Dermis microvascular lymphatic vessel endothelial cell (primary cell): ENCODE measurements at regions not wholly inside any gene's neighbourhood (a gene's known extent, or its start where the extent isn't known, plus 50 kb on each side); places are given as distances from the start of the nearest gene placed in this dataset.
"Not testable (repeated sequence)": the region's sequence is repeated elsewhere in the genome, so short reads cannot be mapped to it uniquely, and the experiment has no call there.

Experiments
- DNase-seq, 2 donors: peaks; one replicate each; pipeline versions ENCODE4 v3.0.0 to v3.0.0-alpha.2; 2010; ENCODE audit warnings: low read depth in 2 of 2

DNA sequence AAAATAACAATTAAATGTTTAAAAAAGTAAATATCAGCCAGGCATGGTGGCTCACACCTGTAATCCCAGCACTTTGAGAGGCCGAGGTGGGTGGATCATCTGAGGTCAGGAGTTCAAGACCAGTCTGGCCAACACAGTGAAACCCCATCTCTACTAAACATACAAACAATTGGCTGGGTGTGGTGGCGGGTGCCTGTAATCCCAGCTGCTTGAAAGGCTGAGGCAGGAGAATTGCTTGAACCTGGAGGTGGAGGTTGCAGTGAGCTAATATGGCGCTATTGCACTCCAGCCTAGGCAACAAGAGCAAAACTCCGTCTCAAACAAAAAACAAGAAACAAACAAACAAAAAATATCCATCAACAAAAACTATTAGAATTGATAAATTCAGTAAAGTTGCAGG, 77.5 kb downstream of the SNX5 start:
- not testable (repeated sequence) for DNase-seq

DNA sequence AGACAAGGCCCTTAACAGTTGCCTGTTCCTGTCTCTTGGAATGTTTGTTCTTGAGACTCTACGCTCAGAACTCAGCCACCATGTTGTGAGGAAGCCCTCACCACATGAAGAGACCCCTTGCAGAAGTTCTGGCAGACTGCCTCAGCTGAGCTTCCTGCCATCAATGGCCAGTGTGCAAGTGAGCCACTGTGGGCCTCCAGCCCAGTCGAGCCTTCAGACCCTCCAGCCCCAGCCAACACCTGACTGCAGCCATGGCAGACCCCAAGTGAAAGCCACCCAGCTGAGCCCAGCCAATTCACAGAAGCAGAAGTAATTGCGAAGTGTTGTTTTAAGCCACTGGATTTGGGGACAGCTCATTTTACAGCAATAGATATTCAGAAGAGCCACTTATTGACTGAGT, 78.3 kb downstream of the SNX5 start:
- no peak for DNase-seq

DNA sequence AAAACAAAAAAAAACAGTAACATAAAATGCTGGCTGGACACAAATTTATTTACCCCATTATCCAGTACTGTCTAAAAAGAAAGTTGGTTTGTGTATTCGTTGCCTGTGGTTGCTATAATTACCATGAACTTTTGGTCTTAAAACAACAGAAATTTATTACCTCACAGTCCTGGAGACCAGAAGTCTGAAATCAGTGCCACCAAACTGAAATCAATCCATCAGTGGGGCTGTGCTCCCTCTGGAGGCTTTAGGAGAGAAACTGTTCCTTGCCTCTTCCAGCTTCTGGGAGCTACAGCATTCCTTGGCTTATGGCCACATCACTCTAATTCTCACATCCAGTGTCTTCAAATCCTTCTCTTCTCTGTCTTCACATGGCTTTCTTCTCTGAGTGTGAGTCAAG, 79.4 kb downstream of the SNX5 start:
- DNase-seq: no peak

DNA sequence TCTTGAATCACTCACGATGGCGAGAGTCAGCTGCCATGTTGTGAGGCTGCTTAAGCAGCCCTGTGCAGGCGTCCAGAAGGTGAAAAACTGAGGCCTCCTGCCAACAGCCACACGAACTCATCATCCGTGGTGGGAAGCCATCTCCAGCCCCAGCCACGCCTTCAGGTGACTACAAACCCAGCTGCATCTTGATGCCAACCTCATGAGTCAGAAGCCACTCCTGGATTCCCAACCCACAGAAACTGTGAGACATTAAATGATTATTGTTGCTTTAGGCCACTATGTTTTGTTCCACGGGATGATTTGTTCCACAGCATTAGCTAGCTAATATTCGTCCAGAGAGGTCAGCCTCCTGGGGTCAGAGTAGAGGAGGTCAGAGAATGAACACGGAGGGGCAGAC, 80.5 kb downstream of the SNX5 start:
- DNase-seq: no peak

DNA sequence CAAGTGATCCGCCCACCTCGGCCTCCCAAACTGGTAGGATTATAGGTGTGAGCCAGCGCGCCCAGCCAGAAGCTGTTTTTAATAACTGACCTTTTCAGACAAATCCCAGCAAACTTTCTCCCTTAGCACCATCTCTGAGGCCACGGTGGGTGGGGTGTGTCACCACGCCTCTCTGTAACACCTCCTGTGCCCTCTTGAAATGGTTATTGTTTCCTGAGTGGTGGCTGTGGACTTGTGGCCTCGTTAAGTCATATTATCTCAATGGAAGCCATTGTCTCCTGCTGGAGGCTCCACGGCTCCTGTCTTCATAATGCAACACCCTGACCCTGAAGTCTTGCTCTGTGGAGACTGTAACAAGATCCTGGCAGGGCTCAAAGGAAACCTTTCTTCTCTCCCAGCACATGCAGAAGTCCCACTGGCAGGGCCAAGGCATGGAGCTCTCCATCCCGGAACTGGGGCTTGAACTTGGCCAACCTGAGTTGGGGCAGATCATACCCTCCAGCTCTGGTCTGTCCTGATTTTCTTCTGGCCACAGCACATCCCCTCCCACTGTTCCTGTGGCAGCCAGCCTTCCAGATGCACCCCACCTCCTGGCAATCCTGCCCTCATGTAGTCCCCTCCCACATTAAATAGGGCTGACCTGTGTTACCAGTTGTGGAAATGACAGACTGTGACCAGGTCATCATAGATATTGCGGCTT, 81.1 kb downstream of the SNX5 start:
- DNase-seq: no peak

DNA sequence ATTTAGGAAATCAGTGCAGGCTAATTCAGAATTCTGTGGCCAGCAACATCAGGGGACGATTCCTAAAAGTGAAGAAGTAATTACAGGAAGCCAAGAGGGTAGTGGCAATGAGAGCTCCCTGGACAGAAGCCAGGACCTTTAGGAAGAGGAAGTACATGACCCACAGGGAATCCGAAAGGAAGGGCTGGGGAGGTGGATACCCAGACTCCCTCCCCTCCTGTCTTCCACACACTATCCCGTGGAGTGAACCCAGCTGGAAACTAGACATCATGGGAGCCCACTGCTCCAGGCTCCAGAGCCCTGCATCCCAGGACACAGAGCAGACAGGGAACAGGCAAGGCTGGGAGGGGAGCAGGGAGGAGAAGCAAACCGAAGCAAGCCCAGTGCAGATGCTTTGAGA, 83.0 kb downstream of the SNX5 start:
- peak in 1 of 2 donors; percentile 18 for DNase-seq

DNA sequence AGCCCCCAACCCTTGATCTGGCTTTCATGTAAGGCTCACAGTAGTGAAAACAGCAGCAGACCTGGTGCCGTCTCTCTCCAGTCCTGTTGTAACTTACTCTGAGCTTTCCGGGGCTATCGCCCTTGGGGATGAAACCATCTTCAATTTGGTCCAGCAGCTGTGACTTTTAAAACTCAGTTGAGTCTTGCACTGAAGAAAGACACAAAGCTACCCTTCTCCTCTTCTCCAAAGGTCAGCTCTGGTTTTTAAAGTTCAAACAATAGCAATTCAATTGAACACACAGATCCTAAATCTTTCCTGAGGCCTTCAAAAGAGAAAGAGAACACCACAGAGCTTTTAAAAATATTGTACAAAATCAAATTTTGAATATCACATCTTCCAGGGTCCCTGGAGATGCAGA, 83.5 kb downstream of the SNX5 start:
- DNase-seq: no peak

DNA sequence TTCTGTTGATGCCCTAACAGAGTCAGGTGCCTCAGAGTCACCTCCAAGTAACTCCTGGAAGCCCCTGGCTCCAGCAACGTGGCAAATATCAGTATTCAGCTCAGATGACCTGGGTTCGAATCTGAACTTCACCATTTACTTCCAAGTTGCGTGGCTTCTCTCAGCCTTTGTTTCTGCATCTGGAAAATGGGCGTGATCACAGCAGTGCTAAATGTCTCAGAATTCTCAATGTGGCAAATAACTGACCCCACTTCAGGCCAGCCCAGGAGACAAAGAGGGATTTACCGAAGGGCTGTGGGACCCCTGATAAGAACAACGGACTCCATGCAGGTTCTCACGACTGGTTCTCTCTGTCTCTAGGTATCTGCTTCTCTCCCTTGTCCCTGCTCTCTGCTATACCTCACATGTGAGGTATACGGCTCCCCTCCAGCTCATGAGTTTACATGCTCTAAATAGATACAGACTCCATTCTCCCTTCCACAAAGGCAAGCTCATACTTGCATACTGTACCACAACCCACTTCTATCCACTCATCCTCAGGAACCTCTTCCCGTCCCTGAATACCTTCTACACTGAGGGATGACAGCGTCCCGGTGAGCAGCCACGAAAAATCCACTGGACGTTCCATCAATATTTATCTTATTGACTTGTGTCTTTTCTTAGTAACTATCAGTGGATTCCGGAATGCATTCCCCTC, 84.1 kb downstream of the SNX5 start:
- DNase-seq: no peak

DNA sequence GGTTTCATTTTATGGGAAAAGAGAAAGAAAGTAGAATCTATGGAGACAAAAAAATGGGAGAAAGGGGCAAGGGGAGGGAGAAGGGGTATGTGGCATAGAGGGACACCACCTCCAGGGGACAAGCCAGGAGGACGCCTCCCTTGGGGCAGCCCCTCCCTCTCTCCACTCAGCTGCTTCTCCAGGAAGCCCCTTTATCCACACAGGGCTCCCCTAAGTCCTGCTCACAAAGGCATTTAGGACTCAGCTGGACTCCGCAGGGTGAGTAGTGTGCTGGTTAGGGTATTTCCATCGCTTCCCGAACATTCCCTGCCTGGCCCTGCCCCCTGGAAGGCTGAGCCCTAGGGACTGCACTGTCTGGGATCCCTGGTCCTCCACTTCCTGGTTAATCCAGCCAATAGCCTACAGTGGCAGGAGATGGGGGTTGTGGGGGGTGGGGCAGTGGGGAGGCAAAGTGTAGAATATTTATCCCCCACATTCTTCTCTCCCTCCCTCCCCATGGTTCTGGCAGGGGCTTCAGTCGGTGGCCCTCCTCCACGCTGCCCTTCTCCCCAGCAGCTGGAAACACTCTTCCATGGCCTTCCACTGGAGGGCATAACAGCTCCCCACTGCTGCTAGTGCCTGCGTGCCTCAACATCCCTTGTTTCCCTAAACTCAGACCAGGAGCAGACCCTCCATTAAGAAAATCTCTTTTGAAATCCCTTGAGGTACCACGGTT, 84.8 kb downstream of the SNX5 start:
- no peak for DNase-seq

DNA sequence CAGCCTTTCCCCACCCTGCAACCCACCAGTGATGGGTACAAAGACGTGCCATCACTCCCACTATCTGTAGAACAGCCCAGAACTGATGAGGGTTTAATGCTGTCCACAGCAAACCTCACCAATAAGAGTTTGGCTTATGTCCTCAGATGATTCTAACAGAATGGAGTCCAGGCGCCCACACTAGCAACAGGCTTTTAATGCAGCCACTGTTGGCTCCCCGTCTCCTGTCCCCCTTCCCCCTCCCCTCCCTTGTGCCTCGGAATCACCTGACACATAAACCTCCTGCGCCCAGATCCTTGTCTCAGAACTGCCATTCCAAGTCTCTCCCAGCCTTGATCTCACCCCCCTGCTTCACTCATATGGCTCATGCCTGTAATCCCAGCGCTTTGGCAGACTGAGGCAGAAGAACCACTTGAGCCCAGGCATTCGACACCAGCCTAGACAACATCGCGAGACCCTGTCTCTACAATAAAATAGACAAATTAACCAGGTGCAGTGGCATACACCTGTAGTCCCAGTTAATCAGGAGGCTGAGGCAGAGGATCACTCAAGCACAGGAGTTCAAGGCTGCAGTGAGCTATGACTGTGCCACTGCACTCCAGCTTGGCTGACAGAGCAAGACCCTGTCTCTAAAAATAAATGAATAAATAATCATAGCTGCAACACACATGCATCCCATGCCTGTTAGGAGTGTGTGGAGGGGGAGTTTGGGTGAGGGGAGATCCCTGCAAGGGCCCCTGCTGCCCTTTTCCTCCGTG, 85.6 kb downstream of the SNX5 start:
- no peak for DNase-seq

DNA sequence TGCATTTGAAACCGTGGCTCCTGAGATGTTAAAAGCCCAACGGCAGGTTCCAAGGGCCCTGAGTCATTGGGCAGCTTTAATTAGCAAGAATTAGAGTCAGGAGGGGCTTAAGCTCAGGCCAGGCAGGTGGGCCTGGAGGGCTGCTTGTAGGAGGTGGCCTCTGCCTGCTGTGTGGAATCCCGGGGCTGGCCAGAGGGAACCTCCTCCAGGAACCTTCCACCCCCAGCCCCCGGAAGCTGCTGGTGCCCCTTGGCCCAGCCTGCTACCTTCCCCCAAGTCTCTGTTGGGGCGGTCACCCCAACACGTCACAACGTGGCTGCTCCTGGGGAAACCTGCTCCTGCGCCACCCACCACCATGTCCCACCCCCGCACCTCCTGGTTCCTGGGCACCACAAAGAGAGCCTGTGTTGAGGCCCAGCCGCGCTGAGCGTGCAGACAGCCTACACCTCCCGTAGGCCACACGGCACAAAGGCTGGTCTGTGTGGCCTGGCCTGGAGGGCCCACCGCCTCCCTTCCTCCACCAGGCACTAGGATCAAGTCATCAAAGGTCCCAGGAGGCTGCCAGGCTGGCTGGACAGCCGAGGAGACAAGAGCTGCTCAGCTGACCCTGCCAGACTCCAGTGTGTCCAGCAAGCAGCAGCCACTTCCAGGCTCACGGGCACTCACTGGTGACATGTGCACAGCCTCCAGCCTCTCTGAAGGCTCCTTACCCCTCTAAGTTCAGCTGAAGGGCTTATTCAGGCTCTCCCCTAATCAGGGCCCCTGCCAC, 86.3 kb downstream of the SNX5 start:
- DNase-seq: no peak

DNA sequence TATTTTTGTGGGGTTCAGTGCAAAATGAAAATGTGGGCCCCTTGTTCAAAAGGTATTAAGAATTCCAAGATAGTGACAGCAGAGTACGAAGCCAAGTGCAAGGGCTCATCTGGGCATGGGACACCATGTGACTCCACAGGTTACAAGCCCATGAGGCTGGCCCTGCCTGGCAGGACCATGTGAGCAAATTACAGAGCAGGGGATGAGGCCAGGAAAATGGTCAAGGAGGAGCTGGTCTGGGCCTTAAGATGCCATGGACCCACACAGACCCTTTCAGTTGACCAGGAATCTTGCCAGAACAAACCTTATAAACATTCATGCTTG, 86.9 kb downstream of the SNX5 start:
- DNase-seq: no peak

DNA sequence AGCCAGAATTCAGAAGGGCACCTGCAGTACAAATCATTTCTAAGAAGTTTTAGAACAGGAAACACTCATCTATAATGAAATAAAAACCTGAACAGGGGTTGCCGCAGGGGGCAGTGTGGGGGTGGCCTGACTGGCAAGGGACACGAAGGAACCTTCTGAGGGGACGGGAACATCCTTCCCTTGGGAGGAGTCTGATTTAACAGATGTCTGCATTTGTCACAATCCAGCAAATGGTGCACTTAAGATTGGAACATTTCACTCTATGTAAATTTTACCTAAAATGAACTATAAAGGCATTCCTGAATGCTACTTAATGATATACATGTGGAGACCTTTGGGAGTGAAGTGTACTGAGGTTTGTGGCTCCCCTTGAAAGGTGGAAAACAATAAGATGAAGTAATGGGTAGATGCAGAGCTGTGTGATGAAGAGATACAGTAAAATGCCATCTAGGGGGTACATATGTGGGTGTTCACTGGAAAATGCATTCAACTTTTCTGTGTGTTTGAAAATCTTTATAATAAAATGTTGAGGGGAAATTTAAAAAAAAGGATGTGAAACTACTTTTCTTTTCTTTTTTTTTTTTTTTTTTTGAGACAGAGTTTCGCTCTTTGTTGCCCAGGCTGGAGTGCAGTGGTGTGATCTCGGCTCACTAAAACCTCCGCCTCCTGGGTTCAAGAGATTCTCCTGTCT, 89.5 kb downstream of the SNX5 start:
- DNase-seq: no peak

DNA sequence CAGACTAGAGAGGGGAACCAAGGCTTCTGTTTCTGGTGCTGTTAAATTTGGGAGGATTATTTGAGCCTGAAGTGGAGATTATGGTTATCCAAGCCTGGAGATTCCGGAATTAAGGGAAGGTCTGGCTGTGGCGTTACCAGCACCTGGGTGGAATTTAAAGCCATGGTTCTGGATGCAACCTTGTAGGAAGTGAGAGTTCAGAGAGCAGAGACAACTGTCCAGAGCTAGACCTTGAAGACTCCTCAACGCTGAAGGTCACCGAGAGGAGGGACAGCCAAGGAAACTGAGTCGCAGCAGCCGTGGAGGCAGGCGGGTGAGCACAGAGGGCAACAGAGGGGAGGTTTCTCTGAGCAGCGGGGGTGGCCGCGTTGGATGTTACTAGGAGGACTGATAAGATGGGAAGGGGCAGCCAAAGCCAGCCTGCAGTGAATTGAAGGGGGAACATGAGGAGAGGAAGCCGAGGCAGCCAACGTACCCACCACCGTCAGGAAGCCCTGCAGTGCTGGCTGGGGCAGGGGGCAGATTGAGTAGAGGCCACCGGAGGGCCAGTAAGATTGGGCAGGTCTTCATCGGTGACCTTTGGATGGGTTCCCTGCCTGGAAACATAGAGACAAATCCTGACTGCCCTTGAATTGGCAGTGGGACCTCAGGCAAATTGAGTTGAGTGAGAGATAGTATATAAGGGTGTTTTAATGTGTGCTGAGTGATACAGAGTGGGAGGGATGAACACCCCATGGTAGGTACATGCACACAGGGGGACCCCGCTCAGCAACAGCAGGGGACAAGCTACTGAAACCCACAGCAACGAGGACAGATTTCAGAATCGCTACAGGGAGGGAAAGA, 90.3 kb downstream of the SNX5 start:
- no peak for DNase-seq

DNA sequence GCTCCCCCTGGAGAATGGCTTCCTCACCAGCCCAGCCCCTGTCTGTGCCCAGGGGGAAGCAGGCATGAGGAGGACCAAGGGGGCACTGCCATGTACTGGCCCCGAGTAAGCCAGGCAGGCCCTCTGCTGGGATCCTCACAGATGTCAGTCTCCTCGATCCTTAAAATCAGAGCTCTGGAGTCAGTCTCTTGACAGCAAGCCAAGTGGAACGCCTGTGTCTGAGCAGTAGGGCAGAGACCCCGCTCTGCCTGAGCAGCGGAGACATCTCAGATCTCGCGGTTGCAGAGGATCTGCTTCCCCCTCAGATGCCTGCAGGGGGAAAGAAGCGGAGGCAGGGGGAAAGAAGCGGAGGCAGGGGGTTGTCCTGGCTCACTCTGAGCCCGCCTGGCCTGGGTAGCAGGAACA, 92.6 kb downstream of the SNX5 start:
- no peak for DNase-seq

DNA sequence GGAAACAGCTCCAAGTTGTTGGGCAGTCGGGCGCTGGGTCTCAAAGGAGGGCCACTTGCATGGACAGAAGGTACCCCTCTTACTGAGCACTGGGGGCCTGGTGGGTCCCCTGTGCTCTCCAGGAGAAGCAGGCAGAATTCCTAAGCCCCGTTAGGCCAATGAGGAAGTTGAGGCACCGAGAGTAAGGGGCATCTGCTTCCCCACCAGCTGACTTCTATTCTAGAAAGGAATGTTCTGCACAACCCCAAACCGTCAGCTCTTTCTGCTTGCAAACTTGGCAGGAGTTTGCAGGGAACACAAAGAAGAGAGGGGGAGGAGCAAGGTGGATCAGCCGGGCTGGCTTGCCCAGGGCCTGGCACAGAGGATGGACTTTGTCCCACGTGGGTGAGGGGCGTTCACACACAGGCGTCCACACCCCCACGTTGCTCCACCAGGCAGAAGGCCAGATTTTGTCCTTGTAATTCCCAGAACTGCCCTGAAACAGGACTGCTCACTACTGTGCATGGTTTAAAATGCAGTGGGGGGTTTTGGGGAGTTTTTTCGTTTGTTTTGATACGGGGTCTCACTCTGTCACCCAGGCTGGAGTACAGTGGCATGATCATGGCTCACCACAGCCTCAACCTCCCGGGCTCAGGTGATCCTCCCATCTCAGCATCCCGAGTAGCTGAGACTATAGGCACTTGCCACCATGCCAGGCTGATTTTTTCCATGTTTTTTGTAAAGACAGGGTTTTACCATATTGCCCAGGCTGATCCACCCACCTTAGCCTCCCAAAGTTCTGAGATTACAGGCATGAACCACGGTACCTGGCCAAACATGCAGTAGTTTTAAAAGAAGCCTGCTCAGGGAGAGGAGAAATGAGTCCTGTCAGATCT, 93.3 kb downstream of the SNX5 start:
- DNase-seq: peak in 1 of 2 donors; percentile 16

DNA sequence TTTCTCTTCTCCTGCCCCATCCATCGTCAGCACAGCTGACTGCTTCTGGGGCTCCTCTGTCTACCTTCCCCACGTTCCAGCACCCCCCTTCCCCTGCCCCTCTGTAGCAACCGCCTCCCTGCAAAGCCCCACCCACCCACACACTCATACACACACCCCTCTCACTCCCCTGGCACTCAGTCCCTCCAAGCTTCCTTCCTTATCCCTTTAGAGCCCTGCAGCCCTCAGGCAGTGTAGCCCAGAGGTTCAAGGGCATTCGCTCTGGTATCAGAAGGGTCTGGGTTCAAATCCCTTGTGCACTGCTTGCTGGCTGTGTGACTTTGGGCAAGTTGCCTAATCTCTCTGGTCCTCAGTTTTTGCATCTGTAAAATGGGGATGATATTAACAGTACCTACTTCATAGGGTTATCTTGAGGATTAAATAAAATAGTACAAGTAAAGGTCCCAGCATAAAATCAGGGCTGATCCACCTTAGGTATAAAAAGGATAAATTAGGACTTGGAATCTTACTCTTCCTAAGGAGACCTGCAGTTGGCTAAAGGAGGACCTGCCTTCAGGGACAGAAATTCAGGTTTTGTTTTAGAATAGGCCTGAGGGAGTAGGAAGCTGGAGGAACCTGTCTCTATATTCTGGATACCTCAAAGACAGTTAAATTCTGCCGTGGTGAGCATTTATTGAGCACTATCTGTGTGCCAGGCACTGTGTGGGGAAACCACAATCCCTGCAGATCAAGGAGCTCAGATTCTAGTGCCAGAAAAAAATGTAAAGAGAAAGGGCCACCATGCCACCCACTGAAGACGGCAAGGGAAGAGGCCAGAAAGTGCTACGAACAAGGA, 94.1 kb downstream of the SNX5 start:
- DNase-seq: no peak
